Neural cell (in vitro differentiated cells): ENCODE measurements at regions not wholly inside any gene's neighbourhood (a gene's known extent, or its start where the extent isn't known, plus 50 kb on each side); places are given as distances from the start of the nearest gene placed in this dataset.

ENCODE experiments used
- H2AFZ ChIP-seq: fragments of 200-600, 300-800 bp; sonication (generic), shearing (Covaris generic); 2 replicates; pipeline ENCODE4 v1.6.0; 2014; ENCODE audit warnings: low read depth, mild to moderate bottlenecking, antibody characterized with exemption, low read length, moderate library complexity
- H3F3A ChIP-seq: fragments of 200-600 bp; shearing (Covaris generic); 2 replicates; pipeline ENCODE4 v1.6.1; 2016; ENCODE audit warnings: mild to moderate bottlenecking, moderate library complexity, mixed read lengths, antibody characterized with exemption, low read length; ENCODE audit not compliant: insufficient read depth, poor library complexity, severe bottlenecking
- H3K27ac ChIP-seq: fragments of 200-600, 300-800 bp; sonication (generic), shearing (Covaris generic); 2 replicates; pipeline ENCODE4 v1.5.1; 2014; ENCODE audit warnings: mild to moderate bottlenecking, low read length, moderate library complexity
- H3K27me3 ChIP-seq: fragments of 300-800, 200-600 bp; sonication (generic), shearing (Covaris generic); 2 replicates; pipeline ENCODE4 v1.6.0; 2014; ENCODE audit warnings: mild to moderate bottlenecking, low read depth, low read length, moderate library complexity; ENCODE audit not compliant: insufficient read depth
- H3K36me3 ChIP-seq: fragments of 300-800, 200-600 bp; sonication (generic), shearing (Covaris generic); 2 replicates; pipeline ENCODE4 v1.5.1; 2014; ENCODE audit warnings: mild to moderate bottlenecking, antibody characterized with exemption, low read length, moderate library complexity; ENCODE audit not compliant: insufficient read depth
- H3K4me2 ChIP-seq: fragments of 300-800, 200-600 bp; sonication (generic), shearing (Covaris generic); 2 replicates; pipeline ENCODE4 v1.6.0; 2014; ENCODE audit warnings: mild to moderate bottlenecking, low read length
- H3K4me3 ChIP-seq: fragments of 300-800, 200-600 bp; sonication (generic), shearing (Covaris generic); 2 replicates; pipeline ENCODE4 v1.5.1; 2014; ENCODE audit warnings: mild to moderate bottlenecking, low read length, moderate library complexity
- H3K79me2 ChIP-seq: fragments of 200-600 bp; shearing (Covaris generic); replicated peaks from 2 replicates; pipeline ENCODE4 v1.6.0; 2014; ENCODE audit warnings: mild to moderate bottlenecking, low read length, moderate library complexity; ENCODE audit not compliant: insufficient read depth
- H3K9ac ChIP-seq: fragments of 300-800, 200-600 bp; sonication (generic), shearing (Covaris generic); 2 replicates; pipeline ENCODE4 v1.6.1; 2016; ENCODE audit warnings: mild to moderate bottlenecking, low read length, mixed read lengths
- H3K9me2 ChIP-seq: fragments of 200-600 bp; shearing (Covaris generic); 2 replicates; pipeline ENCODE4 v1.6.1; 2016; ENCODE audit warnings: mild to moderate bottlenecking, low read length, mixed read lengths; ENCODE audit not compliant: insufficient read depth
- H3K9me3 ChIP-seq: fragments of 200-600, 300-800 bp; sonication (generic), shearing (Covaris generic); 2 replicates; pipeline ENCODE4 v1.6.1; 2016; ENCODE audit warnings: mild to moderate bottlenecking, mixed run types, low read length, moderate library complexity, mixed read lengths
- H4K20me1 ChIP-seq: fragments of 200-600 bp; shearing (Covaris generic); 2 replicates; pipeline ENCODE4 v1.6.1; 2016; ENCODE audit warnings: mild to moderate bottlenecking, mixed run types; ENCODE audit not compliant: insufficient read depth
- EP300 ChIP-seq: fragments of 450-650 bp; conservative IDR thresholded peaks from 2 replicates; pipeline ENCODE4 v1.6.1; 2014; ENCODE audit warnings: antibody characterized with exemption, mild to moderate bottlenecking, moderate library complexity; ENCODE audit not compliant: poor library complexity, severe bottlenecking
- EZH2 ChIP-seq: fragments of 200-600, 300-800 bp; shearing (Covaris generic), sonication (generic); IDR thresholded peaks from 2 replicates; pipeline ENCODE4 v1.6.1; 2014; ENCODE audit warnings: antibody characterized with exemption, low read length, borderline replicate concordance, mild to moderate bottlenecking; ENCODE audit not compliant: insufficient read depth, poor library complexity, severe bottlenecking
- MXI1 ChIP-seq: fragments of 450-650 bp; conservative IDR thresholded peaks from 2 replicates; pipeline ENCODE4 v1.6.1; 2014; ENCODE audit warnings: antibody characterized with exemption, mild to moderate bottlenecking; ENCODE audit not compliant: poor library complexity, severe bottlenecking
- POLR2AphosphoS5 ChIP-seq: IDR thresholded peaks from 2 replicates; pipeline ENCODE4 v1.6.1; 2012
- RAD21 ChIP-seq: fragments of 450-650 bp; conservative IDR thresholded peaks from 2 replicates; pipeline ENCODE4 v1.6.1; 2014; ENCODE audit warnings: antibody characterized with exemption, mild to moderate bottlenecking, moderate library complexity
- SMC3 ChIP-seq: fragments of 450-650 bp; conservative IDR thresholded peaks from 2 replicates; pipeline ENCODE4 v1.6.1; 2014; ENCODE audit warnings: antibody characterized with exemption, mild to moderate bottlenecking, moderate library complexity; ENCODE audit not compliant: poor library complexity
- TAF1 ChIP-seq: IDR thresholded peaks from 2 replicates; pipeline ENCODE4 v1.6.1; 2012; ENCODE audit warnings: low read depth
- TF ChIP-seq, protein P1 (sequence below): IDR thresholded peaks from 2 replicates; pipeline ENCODE4 v1.6.1; 2012; ENCODE audit warnings: borderline replicate concordance
- TF ChIP-seq, protein P2 (sequence below): fragments of 450-650 bp; IDR thresholded peaks from 2 replicates; pipeline ENCODE4 v1.5.1; 2014; ENCODE audit warnings: antibody characterized with exemption, mild to moderate bottlenecking, moderate library complexity; ENCODE audit not compliant: poor library complexity, severe bottlenecking

DNA sequence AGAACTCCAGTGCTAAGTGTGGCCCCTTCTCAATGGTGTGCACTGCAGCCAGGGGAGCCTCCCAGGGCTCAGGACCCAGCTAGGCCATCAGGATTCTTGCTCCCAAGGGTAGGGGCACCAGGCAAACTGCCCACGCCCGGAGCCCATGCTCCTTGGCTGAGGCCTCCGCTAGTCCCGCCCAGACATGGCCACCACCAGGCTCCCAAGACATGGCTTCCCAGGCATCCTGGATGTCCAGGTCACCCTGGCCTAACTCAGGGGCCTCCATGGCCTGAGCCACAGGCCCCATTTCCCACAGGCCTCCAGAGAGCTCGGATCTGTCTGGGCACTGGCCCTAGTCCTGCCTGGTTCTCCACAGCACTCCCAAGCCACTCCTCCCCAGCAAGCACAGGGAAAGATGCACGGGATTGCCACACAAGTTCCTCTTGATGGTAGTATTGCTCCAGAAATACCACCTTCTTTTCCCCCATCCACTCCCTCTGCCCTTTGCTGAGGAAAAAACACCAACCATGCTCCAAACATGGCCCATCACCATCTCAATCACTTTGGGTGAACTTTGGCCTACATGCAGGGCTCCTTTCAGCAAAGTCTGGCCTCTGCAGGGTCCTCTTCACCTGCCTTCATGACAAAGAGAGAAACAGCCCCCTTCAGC lies 274.7 kb upstream of the AGTR2 start:
- Histone ChIP-seq H3K9ac (no peak overlapping the region), H3K9me3 (no peaks in the 10 kb centered on the region), H3K9me2 (no peaks in the 10 kb centered on the region), H3K27ac (no peak overlapping the region), H3K79me2 (no peaks in the 10 kb centered on the region), H3K36me3 (no peaks in the 10 kb centered on the region), H3K4me3 (no peak overlapping the region), H3K27me3 (no peaks in the 10 kb centered on the region), H3K4me2 (no peak overlapping the region), H2AFZ (no peak overlapping the region), H3F3A (no peaks in the 10 kb centered on the region), H4K20me1 (no peaks in the 10 kb centered on the region)
- TF ChIP-seq EZH2 (no peak), TAF1 (no peak), MXI1 (no peak), EP300 (no peak), POLR2AphosphoS5 (no peak), RAD21 (no peak), SMC3 (no peak)
- TF ChIP-seq, protein P1, sequence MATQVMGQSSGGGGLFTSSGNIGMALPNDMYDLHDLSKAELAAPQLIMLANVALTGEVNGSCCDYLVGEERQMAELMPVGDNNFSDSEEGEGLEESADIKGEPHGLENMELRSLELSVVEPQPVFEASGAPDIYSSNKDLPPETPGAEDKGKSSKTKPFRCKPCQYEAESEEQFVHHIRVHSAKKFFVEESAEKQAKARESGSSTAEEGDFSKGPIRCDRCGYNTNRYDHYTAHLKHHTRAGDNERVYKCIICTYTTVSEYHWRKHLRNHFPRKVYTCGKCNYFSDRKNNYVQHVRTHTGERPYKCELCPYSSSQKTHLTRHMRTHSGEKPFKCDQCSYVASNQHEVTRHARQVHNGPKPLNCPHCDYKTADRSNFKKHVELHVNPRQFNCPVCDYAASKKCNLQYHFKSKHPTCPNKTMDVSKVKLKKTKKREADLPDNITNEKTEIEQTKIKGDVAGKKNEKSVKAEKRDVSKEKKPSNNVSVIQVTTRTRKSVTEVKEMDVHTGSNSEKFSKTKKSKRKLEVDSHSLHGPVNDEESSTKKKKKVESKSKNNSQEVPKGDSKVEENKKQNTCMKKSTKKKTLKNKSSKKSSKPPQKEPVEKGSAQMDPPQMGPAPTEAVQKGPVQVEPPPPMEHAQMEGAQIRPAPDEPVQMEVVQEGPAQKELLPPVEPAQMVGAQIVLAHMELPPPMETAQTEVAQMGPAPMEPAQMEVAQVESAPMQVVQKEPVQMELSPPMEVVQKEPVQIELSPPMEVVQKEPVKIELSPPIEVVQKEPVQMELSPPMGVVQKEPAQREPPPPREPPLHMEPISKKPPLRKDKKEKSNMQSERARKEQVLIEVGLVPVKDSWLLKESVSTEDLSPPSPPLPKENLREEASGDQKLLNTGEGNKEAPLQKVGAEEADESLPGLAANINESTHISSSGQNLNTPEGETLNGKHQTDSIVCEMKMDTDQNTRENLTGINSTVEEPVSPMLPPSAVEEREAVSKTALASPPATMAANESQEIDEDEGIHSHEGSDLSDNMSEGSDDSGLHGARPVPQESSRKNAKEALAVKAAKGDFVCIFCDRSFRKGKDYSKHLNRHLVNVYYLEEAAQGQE = no peak
- TF ChIP-seq, protein P2, sequence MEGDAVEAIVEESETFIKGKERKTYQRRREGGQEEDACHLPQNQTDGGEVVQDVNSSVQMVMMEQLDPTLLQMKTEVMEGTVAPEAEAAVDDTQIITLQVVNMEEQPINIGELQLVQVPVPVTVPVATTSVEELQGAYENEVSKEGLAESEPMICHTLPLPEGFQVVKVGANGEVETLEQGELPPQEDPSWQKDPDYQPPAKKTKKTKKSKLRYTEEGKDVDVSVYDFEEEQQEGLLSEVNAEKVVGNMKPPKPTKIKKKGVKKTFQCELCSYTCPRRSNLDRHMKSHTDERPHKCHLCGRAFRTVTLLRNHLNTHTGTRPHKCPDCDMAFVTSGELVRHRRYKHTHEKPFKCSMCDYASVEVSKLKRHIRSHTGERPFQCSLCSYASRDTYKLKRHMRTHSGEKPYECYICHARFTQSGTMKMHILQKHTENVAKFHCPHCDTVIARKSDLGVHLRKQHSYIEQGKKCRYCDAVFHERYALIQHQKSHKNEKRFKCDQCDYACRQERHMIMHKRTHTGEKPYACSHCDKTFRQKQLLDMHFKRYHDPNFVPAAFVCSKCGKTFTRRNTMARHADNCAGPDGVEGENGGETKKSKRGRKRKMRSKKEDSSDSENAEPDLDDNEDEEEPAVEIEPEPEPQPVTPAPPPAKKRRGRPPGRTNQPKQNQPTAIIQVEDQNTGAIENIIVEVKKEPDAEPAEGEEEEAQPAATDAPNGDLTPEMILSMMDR = no peak

DNA sequence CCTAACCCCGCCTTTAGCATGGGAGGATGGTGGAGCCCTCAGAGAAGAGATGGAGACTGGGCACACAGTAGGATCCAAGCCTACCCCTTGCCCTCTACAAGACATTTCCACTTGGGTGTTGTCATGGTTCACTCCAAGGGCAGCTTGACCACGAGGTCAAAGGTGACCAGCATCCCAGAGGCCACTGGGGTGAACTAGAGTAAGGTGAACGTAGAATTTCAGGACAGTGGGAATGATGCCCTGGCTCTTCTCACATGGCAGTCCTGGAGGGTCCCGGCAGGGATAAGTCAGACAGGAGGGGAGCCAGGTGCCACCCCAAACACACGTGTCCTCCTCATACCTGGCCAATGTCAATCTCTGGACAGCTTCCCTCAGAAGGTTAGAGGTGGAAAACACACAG lies 274.2 kb upstream of the AGTR2 start:
- Histone ChIP-seq H3F3A (no peaks in the 10 kb centered on the region), H3K9me2 (no peaks in the 10 kb centered on the region), H2AFZ (no peak overlapping the region), H3K27ac (no peak overlapping the region), H3K9ac (no peak overlapping the region), H4K20me1 (no peaks in the 10 kb centered on the region), H3K27me3 (no peaks in the 10 kb centered on the region), H3K36me3 (no peaks in the 10 kb centered on the region), H3K4me3 (no peak overlapping the region), H3K4me2 (no peak overlapping the region), H3K79me2 (no peaks in the 10 kb centered on the region), H3K9me3 (no peaks in the 10 kb centered on the region)
- TF ChIP-seq TAF1 (no peak), EZH2 (no peak), POLR2AphosphoS5 (no peak), EP300 (no peak), RAD21 (no peak), MXI1 (no peak), SMC3 (no peak)
- TF ChIP-seq, protein P1 = no peak
- TF ChIP-seq, protein P2 = no peak
